Effector memory CD8-positive, alpha-beta T cell (primary cell): ENCODE measurements at regions not wholly inside any gene's neighbourhood (a gene's known extent, or its start where the extent isn't known, plus 50 kb on each side); places are given as distances from the start of the nearest gene placed in this dataset.
"Not testable (repeated sequence)": the region's sequence is repeated elsewhere in the genome, so short reads cannot be mapped to it uniquely, and the experiment has no call there.

ENCODE experiments used
- ATAC-seq: fragments of 150-1000 bp; cut with Tn5 transposase; replicated peaks from 2 replicates; pipeline ENCODE4 v1.10.0; 2021; ENCODE audit warnings: mild to moderate bottlenecking, moderate library complexity
- DNase-seq, 3 experiments: peaks; one replicate each; pipeline ENCODE4 v3.0.0; 2021
- H3K27ac Mint-ChIP-seq, 2 donors: one replicate each; pipeline ENCODE4 v1.8.0; 2022; ENCODE audit warnings: mild to moderate bottlenecking in 2 of 2, mixed read lengths in 2 of 2, moderate library complexity in 2 of 2
- H3K27me3 Mint-ChIP-seq, 2 donors: one replicate each; pipeline ENCODE4 v1.8.0; 2022; ENCODE audit warnings: mixed read lengths in 2 of 2
- H3K36me3 Mint-ChIP-seq: one replicate; pipeline ENCODE4 v1.8.0; 2022; ENCODE audit warnings: mild to moderate bottlenecking, moderate library complexity, mixed read lengths; ENCODE audit not compliant: insufficient read depth
- H3K4me1 Mint-ChIP-seq, 2 donors: one replicate each; pipeline ENCODE4 v1.8.0; 2022; ENCODE audit warnings: low read depth in 2 of 2, mixed read lengths in 2 of 2
- H3K4me3 Mint-ChIP-seq, 2 donors: one replicate each; pipeline ENCODE4 v1.8.0; 2022; ENCODE audit warnings: mild to moderate bottlenecking in 2 of 2, mixed read lengths in 2 of 2, moderate library complexity in 2 of 2
- H3K9me3 Mint-ChIP-seq, 2 donors: one replicate each; pipeline ENCODE4 v1.8.0; 2022; ENCODE audit warnings: mixed read lengths in 2 of 2

GRCh38 chr22:11312640-11313039 is 4215.4 kb upstream of the OR11H1 start:
- not testable (repeated sequence) for H3K27me3 Mint-ChIP-seq, H3K27ac Mint-ChIP-seq, ATAC-seq, DNase-seq, H3K4me3 Mint-ChIP-seq, H3K4me1 Mint-ChIP-seq, H3K36me3 Mint-ChIP-seq
- peaks cover 10 to 11% of the 10 kb centered on the region in 2 donors for H3K9me3 Mint-ChIP-seq

- H3K4me3 Mint-ChIP-seq, H3K4me1 Mint-ChIP-seq, H3K9me3 Mint-ChIP-seq: not testable (repeated sequence)
Observed at GRCh38 chr22:11313040-11313759, 4214.8 kb upstream of the OR11H1 start.

GRCh38 chr22:11318633-11319032 is 4209.4 kb upstream of the OR11H1 start:
- not testable (repeated sequence) for H3K4me3 Mint-ChIP-seq, H3K36me3 Mint-ChIP-seq, DNase-seq, H3K4me1 Mint-ChIP-seq, H3K27me3 Mint-ChIP-seq, H3K27ac Mint-ChIP-seq, ATAC-seq
- H3K9me3 Mint-ChIP-seq: peaks cover 8 to 11% of the 10 kb centered on the region in 2 donors

More at GRCh38 chr22:11313040-11313759, 4214.8 kb upstream of the OR11H1 start:
- not testable (repeated sequence) for DNase-seq, H3K27me3 Mint-ChIP-seq, H3K27ac Mint-ChIP-seq, ATAC-seq, H3K36me3 Mint-ChIP-seq

DNA sequence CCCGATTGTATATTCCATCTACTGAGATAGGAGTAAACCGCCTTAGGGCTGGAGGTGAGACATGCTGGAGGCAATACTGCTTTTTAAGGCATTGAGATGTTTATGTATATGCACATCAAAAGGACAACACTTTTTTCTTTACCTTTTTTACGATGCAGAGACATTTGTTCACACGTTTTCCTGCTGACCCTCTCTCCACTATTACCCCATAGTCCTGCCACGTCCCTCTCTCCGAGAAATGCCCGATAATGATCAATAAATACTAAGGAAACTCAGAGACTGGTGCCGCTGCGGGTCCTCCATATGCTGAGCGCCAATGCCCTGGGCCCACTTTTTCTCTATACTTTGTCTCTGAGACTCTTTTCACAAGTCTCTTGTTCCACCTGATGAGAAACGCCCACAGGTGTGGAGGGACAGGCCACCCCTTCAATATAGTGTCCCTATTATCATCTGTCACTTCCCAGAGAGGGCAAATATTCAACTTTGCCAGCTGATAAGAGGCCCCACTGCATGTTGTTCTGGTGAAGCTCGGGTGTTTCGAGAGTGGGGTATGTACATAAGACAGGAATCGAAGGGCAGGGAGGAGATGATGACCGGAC is 4203.5 kb upstream of the OR11H1 start:
- not testable (repeated sequence) for H3K27ac Mint-ChIP-seq, H3K27me3 Mint-ChIP-seq, H3K4me3 Mint-ChIP-seq, ATAC-seq, H3K4me1 Mint-ChIP-seq, H3K36me3 Mint-ChIP-seq, DNase-seq
- H3K9me3 Mint-ChIP-seq: peaks cover 12 to 29% of the 10 kb centered on the region in 2 donors

DNA sequence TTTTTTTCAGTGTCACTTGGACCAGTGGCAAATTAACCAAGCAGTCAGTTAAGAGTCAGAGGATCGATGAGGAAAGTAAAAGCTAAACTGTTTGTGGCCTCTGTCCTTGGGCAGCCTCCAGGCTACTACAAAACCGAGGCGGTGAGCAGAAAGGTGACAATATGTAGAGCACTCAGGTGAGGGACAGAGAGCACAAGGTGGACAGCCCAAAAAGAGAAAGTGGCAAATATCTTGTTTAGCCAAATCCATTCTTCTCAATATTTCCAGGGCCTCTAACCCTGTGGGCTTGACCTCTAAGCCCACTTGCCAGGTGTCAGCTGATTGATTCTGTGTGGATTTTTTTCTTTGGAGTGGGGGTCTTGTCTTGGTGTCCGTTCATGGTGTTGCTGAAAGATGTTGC is 4202.2 kb upstream of the OR11H1 start:
- no peak for ATAC-seq
- H3K4me3 Mint-ChIP-seq: no peak overlapping the region
- H3K36me3 Mint-ChIP-seq: no peaks in the 10 kb centered on the region
- H3K4me1 Mint-ChIP-seq: no peaks in the 10 kb centered on the region
- peaks cover 12 to 29% of the 10 kb centered on the region in 2 donors for H3K9me3 Mint-ChIP-seq
- H3K27me3 Mint-ChIP-seq: no peaks in the 10 kb centered on the region
- H3K27ac Mint-ChIP-seq: no peak overlapping the region
- no peak for DNase-seq

GRCh38 chr22:11341387-11342068 is 4186.5 kb upstream of the OR11H1 start:
- not testable (repeated sequence) for DNase-seq, H3K27me3 Mint-ChIP-seq, ATAC-seq, H3K4me3 Mint-ChIP-seq, H3K27ac Mint-ChIP-seq, H3K36me3 Mint-ChIP-seq, H3K4me1 Mint-ChIP-seq
- H3K9me3 Mint-ChIP-seq: peaks cover 20 to 49% of the 10 kb centered on the region in 2 donors

GRCh38 chr22:11351181-11351580 is 4176.8 kb upstream of the OR11H1 start:
- H3K4me3 Mint-ChIP-seq, DNase-seq, H3K36me3 Mint-ChIP-seq, ATAC-seq, H3K27ac Mint-ChIP-seq, H3K4me1 Mint-ChIP-seq, H3K27me3 Mint-ChIP-seq: not testable (repeated sequence)
- H3K9me3 Mint-ChIP-seq: peaks cover 15 to 59% of the 10 kb centered on the region in 2 donors

- H3K9me3 Mint-ChIP-seq: peaks cover 19 to 68% of the 10 kb centered on the region in 2 donors
- not testable (repeated sequence) for ATAC-seq, H3K4me1 Mint-ChIP-seq, H3K27ac Mint-ChIP-seq, H3K4me3 Mint-ChIP-seq, H3K36me3 Mint-ChIP-seq, DNase-seq, H3K27me3 Mint-ChIP-seq
Observed at GRCh38 chr22:11352287-11352686, 4175.7 kb upstream of the OR11H1 start.

GRCh38 chr22:11360632-11361031 is 4167.4 kb upstream of the OR11H1 start:
- Mint-ChIP-seq H3K4me1 (no peaks in the 10 kb centered on the region), H3K27ac (no peak overlapping the region), H3K4me3 (no peak overlapping the region), H3K36me3 (no peaks in the 10 kb centered on the region), H3K27me3 (no peaks in the 10 kb centered on the region), H3K9me3 (peaks cover 16 to 36% of the 10 kb centered on the region in 2 donors)
- DNase-seq: no peak
- no peak for ATAC-seq

GRCh38 chr22:11361496-11361895 is 4166.5 kb upstream of the OR11H1 start:
- not testable (repeated sequence) for H3K4me1 Mint-ChIP-seq, H3K4me3 Mint-ChIP-seq, ATAC-seq, H3K36me3 Mint-ChIP-seq, H3K27me3 Mint-ChIP-seq, DNase-seq, H3K27ac Mint-ChIP-seq
- peaks cover 14 to 32% of the 10 kb centered on the region in 2 donors for H3K9me3 Mint-ChIP-seq

- ATAC-seq, H3K27ac Mint-ChIP-seq, H3K36me3 Mint-ChIP-seq, H3K4me3 Mint-ChIP-seq, H3K4me1 Mint-ChIP-seq, H3K27me3 Mint-ChIP-seq, DNase-seq: not testable (repeated sequence)
- peaks cover 0 to 18% of the 10 kb centered on the region in 2 donors for H3K9me3 Mint-ChIP-seq
Observed at GRCh38 chr22:11369612-11370307, 4158.2 kb upstream of the OR11H1 start.

GRCh38 chr22:11370311-11370710 is 4157.7 kb upstream of the OR11H1 start:
- ATAC-seq, H3K4me3 Mint-ChIP-seq, H3K27me3 Mint-ChIP-seq, DNase-seq, H3K27ac Mint-ChIP-seq, H3K36me3 Mint-ChIP-seq, H3K4me1 Mint-ChIP-seq: not testable (repeated sequence)
- peaks cover 0 to 23% of the 10 kb centered on the region in 2 donors for H3K9me3 Mint-ChIP-seq
